IPS-18a (cell line): ENCODE measurements at regions not wholly inside any gene's neighbourhood (a gene's known extent, or its start where the extent isn't known, plus 50 kb on each side); places are given as distances from the start of the nearest gene placed in this dataset.
A peak's percentile ranks its signal among the peaks of the same experiment; 100 is the strongest.
"Not testable (repeated sequence)": the region's sequence is repeated elsewhere in the genome, so short reads cannot be mapped to it uniquely, and the experiment has no call there.

Experiments
- H3K27ac ChIP-seq: one replicate; pipeline ENCODE4 v1.5.1; 2013; ENCODE audit warnings: low read length
- H3K27me3 ChIP-seq: one replicate; pipeline ENCODE4 v1.6.1; 2013; ENCODE audit warnings: mild to moderate bottlenecking, low read length; ENCODE audit not compliant: control insufficient read depth, insufficient read depth
- H3K36me3 ChIP-seq: one replicate; pipeline ENCODE4 v1.6.1; 2013; ENCODE audit warnings: low read depth, low read length; ENCODE audit not compliant: control insufficient read depth
- H3K4me1 ChIP-seq: one replicate; pipeline ENCODE4 v1.6.1; 2013; ENCODE audit warnings: low read depth, low read length; ENCODE audit not compliant: control insufficient read depth
- H3K4me3 ChIP-seq: one replicate; pipeline ENCODE4 v1.5.1; 2013; ENCODE audit warnings: low read length
- H3K9ac ChIP-seq: one replicate; pipeline ENCODE4 v1.6.1; 2013; ENCODE audit warnings: mild to moderate bottlenecking, low read length, moderate library complexity
- H3K9me3 ChIP-seq: one replicate; pipeline ENCODE4 v1.6.1; 2013; ENCODE audit warnings: low read depth, low read length; ENCODE audit not compliant: control insufficient read depth

GRCh38 chr2:153532140-153532539 lies 53.6 kb upstream of the RPRM start:
- Histone ChIP-seq H3K4me1 (peaks cover 16% of the 10 kb centered on the region), H3K36me3 (no peaks in the 10 kb centered on the region)

GRCh38 chr2:153533803-153534202 lies 55.2 kb upstream of the RPRM start:
- peaks cover 16% of the 10 kb centered on the region for H3K4me1 ChIP-seq
- H3K36me3 ChIP-seq, H3K27ac ChIP-seq, H3K4me3 ChIP-seq, H3K9me3 ChIP-seq, H3K9ac ChIP-seq, H3K27me3 ChIP-seq: not testable (repeated sequence)

More at GRCh38 chr2:153532140-153532539, 53.6 kb upstream of the RPRM start:
- Histone ChIP-seq H3K4me3 (no peak overlapping the region), H3K9ac (no peak overlapping the region), H3K9me3 (peaks cover 9% of the 10 kb centered on the region), H3K27ac (no peak overlapping the region), H3K27me3 (no peaks in the 10 kb centered on the region)

GRCh38 chr2:153534590-153534989 lies 56.0 kb upstream of the RPRM start:
- not testable (repeated sequence) for H3K27me3 ChIP-seq, H3K9ac ChIP-seq, H3K4me3 ChIP-seq, H3K9me3 ChIP-seq, H3K27ac ChIP-seq, H3K36me3 ChIP-seq
- H3K4me1 ChIP-seq = peaks cover 16% of the 10 kb centered on the region

GRCh38 chr2:153536115-153536514 lies 57.6 kb upstream of the RPRM start:
- Histone ChIP-seq H3K27me3 (no peaks in the 10 kb centered on the region), H3K27ac (no peak overlapping the region), H3K4me1 (peaks cover 16% of the 10 kb centered on the region), H3K9ac (no peak overlapping the region), H3K36me3 (no peaks in the 10 kb centered on the region), H3K9me3 (peaks cover 3% of the 10 kb centered on the region), H3K4me3 (no peak overlapping the region)

- H3K36me3 ChIP-seq, H3K9ac ChIP-seq, H3K27me3 ChIP-seq, H3K27ac ChIP-seq, H3K4me3 ChIP-seq, H3K9me3 ChIP-seq: not testable (repeated sequence)
- H3K4me1 ChIP-seq = peaks cover 11% of the 10 kb centered on the region
Measured at GRCh38 chr2:153538102-153538501, 59.5 kb upstream of the RPRM start.

- Histone ChIP-seq H3K27me3 (no peaks in the 10 kb centered on the region), H3K27ac (peak overlapping the region; percentile 40), H3K9me3 (peaks cover 3% of the 10 kb centered on the region), H3K9ac (no peak overlapping the region), H3K4me1 (peaks cover 18% of the 10 kb centered on the region), H3K4me3 (no peak overlapping the region), H3K36me3 (no peaks in the 10 kb centered on the region)
Measured at GRCh38 chr2:153543635-153544071, 65.1 kb upstream of the RPRM start.

GRCh38 chr2:153546358-153546757 lies 67.8 kb upstream of the RPRM start:
- Histone ChIP-seq H3K9ac (no peak overlapping the region), H3K4me1 (peaks cover 18% of the 10 kb centered on the region), H3K4me3 (no peak overlapping the region)

GRCh38 chr2:153548536-153548935 lies 70.0 kb upstream of the RPRM start:
- no peak overlapping the region for H3K4me3 ChIP-seq
- H3K27ac ChIP-seq = no peak overlapping the region
- no peak overlapping the region for H3K9ac ChIP-seq
- H3K27me3 ChIP-seq = no peaks in the 10 kb centered on the region
- no peaks in the 10 kb centered on the region for H3K36me3 ChIP-seq
- H3K9me3 ChIP-seq = no peaks in the 10 kb centered on the region
- peaks cover 13% of the 10 kb centered on the region for H3K4me1 ChIP-seq

More at GRCh38 chr2:153546358-153546757, 67.8 kb upstream of the RPRM start:
- Histone ChIP-seq H3K27me3 (no peaks in the 10 kb centered on the region), H3K36me3 (no peaks in the 10 kb centered on the region), H3K27ac (no peak overlapping the region), H3K9me3 (no peaks in the 10 kb centered on the region)

GRCh38 chr2:153551698-153552097 lies 73.1 kb upstream of the RPRM start:
- no peaks in the 10 kb centered on the region for H3K4me1 ChIP-seq
- H3K36me3 ChIP-seq = no peaks in the 10 kb centered on the region
- H3K9me3 ChIP-seq = no peaks in the 10 kb centered on the region
- H3K27ac ChIP-seq = no peak overlapping the region
- no peak overlapping the region for H3K4me3 ChIP-seq
- no peak overlapping the region for H3K9ac ChIP-seq
- H3K27me3 ChIP-seq = no peaks in the 10 kb centered on the region

- Histone ChIP-seq H3K36me3 (no peaks in the 10 kb centered on the region), H3K4me1 (no peaks in the 10 kb centered on the region), H3K9me3 (no peaks in the 10 kb centered on the region), H3K4me3 (no peak overlapping the region), H3K27ac (no peak overlapping the region), H3K27me3 (no peaks in the 10 kb centered on the region), H3K9ac (no peak overlapping the region)
Measured at GRCh38 chr2:153557211-153557610, 78.6 kb upstream of the RPRM start.

GRCh38 chr2:153557714-153558113 lies 79.2 kb upstream of the RPRM start:
- no peak overlapping the region for H3K4me3 ChIP-seq
- no peaks in the 10 kb centered on the region for H3K4me1 ChIP-seq
- H3K9me3 ChIP-seq = no peaks in the 10 kb centered on the region
- no peaks in the 10 kb centered on the region for H3K27me3 ChIP-seq
- no peak overlapping the region for H3K27ac ChIP-seq
- H3K36me3 ChIP-seq = no peaks in the 10 kb centered on the region
- H3K9ac ChIP-seq = no peak overlapping the region

- Histone ChIP-seq H3K9me3 (no peaks in the 10 kb centered on the region), H3K9ac (no peak overlapping the region), H3K27me3 (no peaks in the 10 kb centered on the region), H3K36me3 (no peaks in the 10 kb centered on the region), H3K27ac (no peak overlapping the region), H3K4me1 (no peaks in the 10 kb centered on the region), H3K4me3 (no peak overlapping the region)
Measured at GRCh38 chr2:153558247-153558646, 79.7 kb upstream of the RPRM start.
